ENCODE measurements at regions not wholly inside any gene's neighbourhood (a gene's known extent, or its start where the extent isn't known, plus 50 kb on each side); places are given as distances from the start of the nearest gene placed in this dataset.
"Not testable (repeated sequence)": the region's sequence is repeated elsewhere in the genome, so short reads cannot be mapped to it uniquely, and the experiment has no call there.

DNA sequence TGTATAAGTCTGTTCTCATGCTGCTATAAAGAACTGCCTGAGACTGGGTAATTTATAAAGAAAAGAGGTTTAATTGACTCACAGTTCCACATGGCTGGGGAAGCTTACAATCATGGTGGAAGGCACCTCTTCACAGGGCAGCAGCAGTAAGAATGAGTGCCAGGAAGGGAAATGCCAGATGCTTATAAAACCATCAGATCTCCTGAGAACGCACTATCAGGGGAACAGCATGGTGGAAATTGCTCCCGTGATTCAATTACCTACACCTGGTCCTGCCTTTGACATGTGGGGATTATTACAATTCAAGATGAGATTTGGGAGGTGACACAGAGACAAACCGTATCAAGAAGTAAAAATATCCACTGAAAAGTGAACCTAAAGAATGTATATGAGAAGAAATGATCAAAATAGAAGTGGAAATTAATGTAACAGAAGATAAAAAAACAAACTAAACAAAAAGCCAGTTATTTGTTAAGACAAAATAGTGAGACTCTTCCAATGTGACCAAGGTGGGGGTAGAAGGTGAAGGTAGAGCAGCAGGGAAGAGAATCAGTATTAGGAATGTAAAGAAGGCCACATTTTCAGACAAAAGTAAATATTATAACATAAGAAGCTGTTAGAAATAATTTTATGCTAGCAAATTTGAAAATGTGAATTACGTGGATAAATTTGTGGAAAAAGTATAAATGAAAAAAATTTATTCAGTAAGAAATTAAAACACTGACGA, 372.9 kb downstream of the NKX6-1 start:
- no peak for DNase-seq (ENCODE audit: low spot score)

DNA sequence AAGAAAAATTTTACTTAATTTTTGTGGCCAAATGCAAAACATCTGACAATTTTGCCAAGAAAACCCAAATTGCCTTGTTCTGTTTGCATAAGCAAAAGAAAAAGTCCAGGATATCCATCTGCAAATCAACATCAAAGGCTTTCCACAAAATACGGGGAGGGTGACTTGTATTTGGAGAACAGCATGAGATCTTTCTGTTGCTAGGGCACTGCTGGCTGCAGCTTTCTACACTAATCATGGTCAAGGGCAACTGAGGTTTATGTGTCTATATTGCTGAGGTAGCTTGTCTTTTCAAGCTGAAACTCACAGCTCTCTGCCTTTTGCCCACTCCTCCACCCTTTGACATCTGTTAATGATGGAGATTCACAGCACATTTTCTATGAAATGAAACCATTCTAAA, 389.1 kb downstream of the NKX6-1 start:
- no peak for DNase-seq (ENCODE audit: low spot score)

DNA sequence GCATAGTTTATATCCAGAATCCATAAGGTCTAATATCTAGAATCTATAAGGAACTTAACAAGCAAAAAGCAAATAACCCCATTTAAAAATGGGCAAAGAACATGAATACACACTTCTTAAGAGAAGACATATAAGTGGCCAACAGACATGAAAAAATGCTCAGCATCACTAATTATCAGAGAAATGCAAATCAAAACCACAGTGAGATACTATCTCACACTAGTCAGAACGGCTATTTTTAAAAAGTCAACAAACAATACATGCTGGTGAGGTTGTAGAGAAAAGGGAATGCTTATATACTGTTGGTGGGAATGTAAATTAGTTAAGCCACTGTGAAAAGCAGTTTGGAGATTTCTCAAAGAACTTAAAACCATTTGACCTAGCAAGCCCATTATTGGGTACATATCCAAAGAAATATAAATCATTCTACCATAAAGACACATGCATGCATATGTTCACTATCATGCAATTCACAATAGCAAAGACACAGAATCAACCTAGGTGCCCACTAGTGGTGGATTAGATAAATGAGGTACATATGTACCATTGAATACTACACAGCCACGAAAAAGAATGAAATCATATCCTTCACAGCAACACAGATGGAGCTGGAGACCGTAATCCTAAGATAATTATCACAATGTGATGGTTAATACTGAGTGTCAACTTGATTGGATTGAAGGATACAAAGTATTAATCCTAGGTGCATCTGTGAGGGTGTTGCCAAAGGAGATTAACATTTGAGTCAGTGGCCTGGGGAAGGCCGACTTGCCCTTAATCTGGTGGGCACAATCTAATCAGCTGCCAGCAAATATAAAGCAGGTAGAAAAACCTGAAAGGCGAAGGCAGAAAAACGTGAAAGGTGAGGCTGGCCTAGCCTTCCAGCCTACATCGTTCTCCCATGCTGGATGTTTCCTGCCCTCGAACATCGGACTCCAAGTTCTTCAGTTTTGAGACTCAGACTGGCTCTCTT, 397.2 kb downstream of the NKX6-1 start:
- not testable (repeated sequence) for DNase-seq (ENCODE audit: low spot score)

DNA sequence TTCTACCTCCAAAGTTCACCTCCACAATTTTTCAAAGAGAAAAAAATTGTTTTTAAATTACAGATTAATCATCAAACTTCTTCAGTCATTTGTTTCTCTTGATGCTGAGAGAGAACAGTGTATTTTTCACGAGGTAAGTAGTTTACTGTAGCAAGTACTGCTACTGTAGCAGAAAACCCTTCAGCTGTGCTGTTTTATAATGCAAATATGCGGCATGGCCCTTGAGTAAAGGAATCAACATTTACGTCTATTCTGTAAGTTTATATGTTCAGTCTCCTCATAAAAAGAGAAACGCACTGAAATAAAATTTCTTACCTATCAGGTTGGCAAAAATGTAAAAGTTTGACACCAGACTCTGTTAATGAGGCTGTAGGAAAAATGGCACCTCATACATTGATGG, 399.0 kb downstream of the NKX6-1 start:
- DNase-seq (ENCODE audit: low spot score) = no peak

DNA sequence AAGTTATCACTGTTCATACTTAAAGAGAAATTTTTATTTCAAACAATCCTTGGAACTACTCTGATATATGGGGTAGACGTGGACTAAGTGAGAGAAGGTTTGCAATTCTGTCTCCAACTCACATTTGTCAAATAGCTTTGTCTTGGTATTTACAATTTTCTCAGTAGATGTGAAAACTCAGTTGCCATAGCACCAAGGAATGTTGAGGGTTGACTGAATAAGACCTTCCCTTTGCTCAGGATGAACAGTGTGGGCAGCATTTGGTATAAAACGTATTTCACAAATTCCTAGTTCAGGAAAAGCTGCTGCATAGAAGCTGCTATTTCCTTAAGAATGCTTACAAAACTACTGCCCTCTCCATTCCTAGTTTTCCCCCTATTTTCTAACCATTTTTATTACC, 399.5 kb downstream of the NKX6-1 start:
- DNase-seq (ENCODE audit: low spot score) = no peak

DNA sequence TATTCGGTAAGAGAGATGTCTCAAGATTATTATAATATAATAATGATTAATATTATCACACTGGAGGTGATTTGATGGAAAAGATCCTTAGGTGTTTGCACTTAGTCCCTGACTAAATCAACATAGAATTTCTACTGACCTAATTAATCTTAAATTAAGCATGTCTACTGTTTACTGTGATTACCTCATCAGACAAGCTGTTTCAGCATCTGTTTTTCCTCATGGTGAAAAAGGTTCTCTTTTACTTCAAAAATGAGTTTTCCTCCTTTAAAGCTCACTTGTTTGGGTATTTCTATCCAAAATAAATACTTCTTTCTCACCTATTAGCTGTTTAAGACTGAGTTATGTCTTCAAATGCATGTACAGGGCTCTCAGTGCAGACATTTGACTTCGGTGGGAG, 407.8 kb downstream of the NKX6-1 start:
- no peak for DNase-seq (ENCODE audit: low spot score)

DNA sequence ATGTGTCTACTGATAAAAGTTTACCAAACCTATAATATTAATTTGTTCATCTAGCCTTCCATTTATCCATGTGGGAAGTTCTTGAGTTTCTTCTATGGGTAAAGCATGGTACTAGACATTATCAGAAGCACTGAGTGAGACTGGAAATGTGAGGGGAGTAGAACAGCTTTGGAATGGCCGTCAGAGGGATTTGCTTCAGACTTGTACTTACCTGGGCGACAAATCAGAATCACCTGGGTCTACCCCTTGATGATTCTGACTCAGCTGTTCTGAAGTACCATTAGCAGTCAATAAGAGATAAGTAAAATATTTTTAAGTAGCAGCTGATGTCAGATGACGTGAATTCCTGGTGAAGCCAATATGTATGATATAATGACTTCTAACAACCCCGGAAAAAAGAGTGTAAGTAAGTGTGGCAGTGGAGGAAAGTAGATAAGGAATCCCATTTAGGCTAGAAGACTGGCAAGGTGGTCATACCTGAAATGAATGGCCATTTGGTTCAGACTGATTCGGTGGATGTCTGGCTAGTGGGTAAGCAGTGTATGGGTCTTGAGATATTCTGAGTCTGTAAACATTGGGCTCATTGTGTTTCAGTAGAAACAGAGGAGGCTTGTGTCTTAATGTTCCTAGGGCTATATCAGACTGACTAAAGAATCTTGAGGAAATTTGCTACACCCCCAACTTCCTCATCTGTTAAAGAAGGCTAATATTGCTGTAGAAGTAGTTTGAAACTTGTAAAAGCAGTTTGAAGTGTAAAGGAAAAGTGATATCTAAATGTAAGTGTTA, 409.2 kb downstream of the NKX6-1 start:
- no peak for DNase-seq (ENCODE audit: low spot score)

DNA sequence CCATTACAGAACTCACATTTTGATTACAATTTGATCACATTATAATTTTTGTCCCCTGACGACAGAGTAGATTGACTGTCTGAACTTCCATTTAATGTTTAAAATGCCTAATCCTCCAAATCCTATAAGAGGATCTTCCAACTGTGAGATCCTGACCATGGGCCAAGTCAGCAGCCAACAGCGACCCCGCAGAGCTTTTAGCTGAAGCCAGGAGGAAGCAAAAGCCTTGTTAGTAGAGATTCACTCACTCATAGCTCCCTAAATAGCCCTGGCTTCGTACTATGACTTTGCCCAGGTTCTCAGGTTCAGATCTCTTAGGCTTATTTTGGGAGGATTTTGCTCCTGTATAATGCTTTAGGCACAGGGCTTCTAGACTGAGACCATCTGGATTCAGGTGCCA, 413.1 kb downstream of the NKX6-1 start:
- DNase-seq (ENCODE audit: low spot score) = no peak

DNA sequence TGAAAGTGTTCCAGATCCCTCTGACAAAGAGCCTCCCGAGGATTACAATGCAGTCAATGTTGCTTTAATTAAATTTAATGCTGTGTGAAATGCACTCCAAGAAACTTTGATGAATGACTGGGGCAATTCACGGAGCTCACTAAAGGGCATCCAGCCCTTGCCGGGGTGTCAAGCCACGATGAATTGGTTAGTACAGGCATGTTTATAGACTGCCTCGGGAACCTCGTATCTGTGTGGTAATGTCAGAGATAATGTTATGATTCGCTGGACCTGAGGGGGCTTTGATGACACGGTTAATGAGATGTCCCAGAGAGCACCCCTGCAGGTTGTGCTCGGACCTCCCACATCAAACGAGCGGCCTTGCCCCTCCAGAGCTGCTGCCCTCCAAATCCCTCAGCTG, 428.8 kb downstream of the NKX6-1 start:
- DNase-seq (ENCODE audit: low spot score) = peak; percentile 61

DNA sequence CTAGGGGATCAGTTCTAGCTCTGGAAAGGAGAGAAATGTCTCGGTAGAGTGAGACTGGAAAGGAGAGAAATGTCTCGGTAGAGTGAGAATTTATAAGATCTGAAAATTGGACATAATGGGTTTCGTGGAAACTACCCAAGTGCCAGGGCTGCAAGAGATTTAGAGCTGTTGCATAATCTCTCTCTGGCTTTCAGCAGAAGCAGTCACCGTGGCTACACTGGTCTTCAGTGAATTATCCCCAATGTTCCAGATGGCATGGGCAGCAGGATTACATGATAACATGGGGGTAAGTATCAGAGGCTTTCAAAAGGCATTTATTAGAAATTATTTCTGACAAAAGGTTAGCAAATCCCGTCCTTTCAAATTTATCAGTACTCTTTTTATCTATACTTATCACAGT, 435.5 kb downstream of the NKX6-1 start:
- no peak for DNase-seq (ENCODE audit: low spot score)

DNA sequence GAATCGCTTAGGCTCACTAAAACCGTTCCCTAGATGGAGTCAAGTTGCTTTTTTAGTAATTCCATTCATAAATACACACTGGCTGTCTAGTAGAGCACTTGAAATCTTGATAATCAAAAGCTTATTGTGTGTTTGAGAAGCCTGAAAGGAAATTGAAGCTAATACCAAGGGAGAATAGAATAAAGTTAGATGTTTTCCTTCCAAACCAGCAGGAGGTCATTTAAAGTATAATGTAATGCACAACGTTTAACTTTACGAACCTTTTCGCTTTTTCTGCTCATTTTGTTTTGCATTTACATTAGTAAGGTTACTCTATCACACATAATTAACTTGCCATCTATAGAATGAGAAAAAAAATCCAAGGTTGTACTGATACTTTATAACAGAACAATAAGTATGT, 440.9 kb downstream of the NKX6-1 start:
- no peak for DNase-seq (ENCODE audit: low spot score)

DNA sequence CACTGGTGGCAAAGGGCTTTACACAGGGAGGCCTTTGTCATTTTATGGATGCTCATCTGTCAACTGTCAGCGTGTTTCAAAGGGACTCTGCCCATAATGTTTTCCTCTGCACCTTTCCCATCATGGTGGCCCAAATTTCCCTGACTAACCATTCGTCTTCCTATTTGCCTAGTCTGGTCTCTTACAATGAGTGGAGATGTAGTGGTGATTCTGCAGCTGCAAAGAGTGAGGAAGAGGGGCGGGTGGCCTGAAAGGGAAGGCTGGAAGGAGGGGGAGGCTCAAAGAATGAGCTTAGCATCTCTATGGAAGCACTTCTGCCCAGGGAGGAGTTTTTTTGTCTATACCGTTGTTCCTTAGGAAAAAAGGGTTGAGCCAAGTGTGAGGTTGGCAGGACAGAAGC, 447.5 kb downstream of the NKX6-1 start:
- no peak for DNase-seq (ENCODE audit: low spot score)

DNA sequence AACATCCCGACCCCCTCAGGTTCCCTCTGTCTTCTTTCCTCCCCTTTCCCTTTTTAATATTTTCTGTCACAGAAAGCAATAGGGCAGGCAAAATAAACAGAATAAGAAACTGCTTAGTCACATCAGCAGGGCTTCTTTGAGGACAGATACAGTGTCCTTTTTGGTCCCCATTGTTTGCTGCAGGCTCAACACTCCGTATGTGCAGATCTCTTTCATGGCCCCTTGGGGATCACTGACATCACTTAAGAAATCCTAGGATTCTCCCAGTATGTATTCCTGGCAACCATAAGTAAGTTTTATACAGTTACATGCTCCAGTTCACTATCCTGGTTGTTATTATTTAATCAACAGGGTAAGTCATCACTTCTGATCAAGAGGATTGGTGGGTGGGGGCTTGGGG, 448.0 kb downstream of the NKX6-1 start:
- DNase-seq (ENCODE audit: low spot score) = no peak

DNA sequence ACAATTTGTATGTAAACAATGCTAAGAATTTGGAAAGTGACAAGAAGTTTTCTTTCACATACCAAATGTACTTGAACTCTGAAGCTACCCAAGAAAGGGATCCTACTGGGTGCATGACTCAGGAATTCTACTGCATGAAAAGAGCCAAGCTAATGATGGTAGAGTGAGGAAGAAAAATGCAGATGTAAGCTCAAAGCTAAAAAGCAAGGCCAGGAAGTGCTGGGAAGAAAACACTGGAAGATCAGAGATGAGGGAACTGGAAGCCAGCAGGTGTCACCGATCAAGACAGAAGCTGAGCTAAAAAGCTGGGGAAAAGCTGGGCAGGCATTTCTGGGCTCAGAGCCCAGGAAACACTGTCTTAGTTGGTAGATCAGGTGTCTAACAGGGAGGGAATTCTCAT, 449.1 kb downstream of the NKX6-1 start:
- DNase-seq (ENCODE audit: low spot score) = no peak

DNA sequence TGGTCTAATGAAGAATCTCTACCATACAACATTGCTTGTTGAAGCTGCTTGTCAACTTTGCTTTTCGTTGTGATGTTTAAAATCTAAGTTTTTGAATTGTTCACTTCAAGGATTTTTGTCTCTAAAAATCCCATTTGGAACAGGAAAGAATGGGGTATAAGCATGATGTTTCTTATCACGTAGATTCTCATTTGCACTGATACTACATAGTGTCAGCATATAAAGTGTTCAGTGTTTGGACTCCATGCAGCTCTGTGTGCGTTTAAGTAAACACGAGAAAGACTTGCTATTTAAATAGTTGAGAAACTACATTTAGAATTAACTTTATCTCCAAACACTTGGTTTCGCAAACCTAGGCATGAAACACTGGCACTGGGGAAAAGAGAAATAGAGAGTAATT, 452.5 kb downstream of the NKX6-1 start:
- DNase-seq (ENCODE audit: low spot score) = no peak

DNA sequence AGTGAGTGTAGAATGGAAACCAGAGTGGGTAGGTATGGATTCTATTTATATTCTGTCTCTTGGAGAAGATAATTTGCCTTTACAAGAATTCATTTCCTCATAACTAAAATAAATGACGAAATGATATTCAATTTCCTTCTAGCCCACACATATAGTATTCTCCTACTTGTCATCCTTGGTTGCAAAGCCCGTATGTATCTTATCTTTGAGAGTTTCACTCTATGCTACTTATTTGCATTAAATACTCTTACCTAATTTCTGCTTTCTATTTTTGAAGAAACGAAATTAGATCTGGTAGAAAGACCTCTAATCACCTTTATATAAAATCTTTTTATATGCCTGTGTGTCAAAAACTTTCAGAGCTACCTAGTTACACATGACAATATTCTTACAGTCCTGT, 457.7 kb downstream of the NKX6-1 start:
- DNase-seq (ENCODE audit: low spot score) = no peak

DNA sequence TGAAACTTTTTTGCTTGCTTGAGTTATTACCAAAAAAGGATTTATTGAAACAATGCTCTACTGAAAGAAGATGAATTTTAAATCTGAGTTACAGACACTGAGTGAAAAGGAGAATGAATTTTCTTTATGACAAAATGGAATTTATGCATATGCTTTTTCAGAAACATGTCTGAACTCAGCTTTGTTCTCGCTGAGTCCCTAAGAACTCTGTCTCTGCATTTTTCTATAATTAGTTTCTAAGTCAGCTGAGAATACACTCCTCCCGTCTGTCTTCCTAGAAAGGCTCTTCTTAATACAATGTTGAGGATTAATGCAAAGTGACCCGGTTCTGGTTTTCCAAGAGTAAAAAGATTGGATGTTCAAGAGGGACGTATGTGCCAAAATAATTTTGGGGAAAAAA, 463.5 kb downstream of the NKX6-1 start:
- no peak for DNase-seq (ENCODE audit: low spot score)

DNA sequence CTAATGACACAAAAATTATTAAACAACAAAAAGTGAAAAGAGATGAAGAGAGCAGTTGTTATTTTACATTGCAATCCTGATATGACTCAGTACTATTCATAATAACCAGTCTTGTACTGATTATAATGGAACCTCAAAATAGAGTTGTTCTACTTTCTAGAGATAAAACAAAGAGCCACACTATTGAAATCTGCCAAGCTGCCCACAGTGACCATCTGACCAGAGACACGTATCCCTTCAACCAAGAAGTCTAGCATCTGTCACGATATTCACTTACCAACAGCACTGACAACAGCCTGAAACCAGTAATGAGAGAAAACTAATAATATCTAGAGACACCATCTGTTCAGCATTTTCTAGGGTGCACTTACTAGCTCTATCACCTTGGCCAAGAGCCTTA, 466.7 kb downstream of the NKX6-1 start:
- DNase-seq (ENCODE audit: low spot score) = no peak

DNA sequence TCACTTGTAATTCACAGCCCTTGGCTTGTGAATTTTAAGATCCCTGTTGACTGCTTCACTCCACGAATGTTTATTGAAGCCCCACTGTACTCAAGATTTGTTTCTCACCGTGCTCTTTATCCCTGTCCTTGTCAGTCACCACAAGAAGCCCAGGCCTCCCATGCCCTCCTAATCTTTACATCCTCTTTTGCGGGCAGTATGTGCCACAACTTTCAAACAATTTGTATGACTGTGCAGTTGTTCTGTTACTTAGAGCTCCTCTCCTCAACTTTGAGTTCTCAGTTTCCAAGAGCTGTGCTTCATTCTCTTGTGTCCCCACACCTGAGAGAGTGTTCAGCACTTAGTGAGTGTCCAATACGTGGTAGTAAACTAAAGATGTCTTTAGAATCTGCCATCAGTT, 467.7 kb downstream of the NKX6-1 start:
- DNase-seq (ENCODE audit: low spot score) = no peak

DNA sequence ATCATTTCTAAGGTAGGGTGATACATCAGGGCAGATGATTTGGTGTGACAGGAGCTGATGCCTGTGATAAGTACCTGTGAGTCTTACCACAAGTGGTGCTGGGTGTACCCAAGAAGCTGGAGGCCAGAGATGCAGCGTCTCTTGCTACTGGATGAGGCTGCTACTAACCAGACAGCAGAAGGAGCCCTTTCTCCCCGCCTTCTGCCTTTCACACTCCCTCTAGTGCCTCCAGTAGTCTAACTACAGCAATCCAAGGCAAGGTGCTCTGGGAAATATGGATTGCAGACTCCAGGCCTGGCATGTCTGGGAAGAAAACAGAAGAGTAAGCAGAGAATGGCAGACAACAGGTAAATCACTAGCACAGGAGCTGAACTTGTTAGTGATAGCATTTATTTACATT, 470.8 kb downstream of the NKX6-1 start:
- no peak for DNase-seq (ENCODE audit: low spot score)

DNA sequence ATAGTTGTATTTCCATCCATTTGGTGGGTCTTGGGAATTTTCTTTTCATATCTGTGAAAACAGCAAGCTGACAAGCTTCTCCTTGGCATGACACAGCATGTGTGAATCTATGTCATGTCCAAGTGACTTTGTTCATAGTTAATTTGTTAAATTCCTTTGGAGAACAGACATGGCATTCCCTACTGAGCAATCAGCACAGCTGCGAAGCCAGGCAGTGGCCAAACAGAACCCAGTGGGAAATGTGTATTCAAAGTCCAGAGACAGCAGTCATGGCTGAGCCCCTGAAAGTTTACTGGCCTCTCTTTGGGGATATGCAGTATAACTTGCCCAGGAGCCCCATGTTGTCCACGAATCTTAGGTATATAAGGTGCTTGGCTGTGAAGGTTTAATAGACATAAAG, 474.7 kb downstream of the NKX6-1 start:
- no peak for DNase-seq (ENCODE audit: low spot score)

DNA sequence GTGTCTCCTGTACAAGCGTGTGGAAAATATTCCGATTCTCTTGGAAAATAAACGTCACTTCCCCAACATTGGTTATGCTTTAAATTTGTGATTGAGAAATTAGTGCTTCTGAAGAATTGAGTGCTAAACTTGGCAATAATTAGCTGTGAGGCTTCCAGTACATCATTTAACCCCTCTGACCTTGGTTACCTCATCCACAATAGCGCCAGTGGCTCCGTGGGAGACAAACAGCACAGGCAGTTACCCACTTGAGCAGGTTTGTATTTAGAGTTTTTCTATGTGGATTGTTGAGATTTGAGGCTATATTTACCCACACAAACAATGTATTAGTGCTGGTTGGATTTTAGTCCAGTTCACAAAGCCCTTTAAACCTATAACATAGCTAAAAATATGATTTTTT, 476.5 kb downstream of the NKX6-1 start:
- no peak for DNase-seq (ENCODE audit: low spot score)

DNA sequence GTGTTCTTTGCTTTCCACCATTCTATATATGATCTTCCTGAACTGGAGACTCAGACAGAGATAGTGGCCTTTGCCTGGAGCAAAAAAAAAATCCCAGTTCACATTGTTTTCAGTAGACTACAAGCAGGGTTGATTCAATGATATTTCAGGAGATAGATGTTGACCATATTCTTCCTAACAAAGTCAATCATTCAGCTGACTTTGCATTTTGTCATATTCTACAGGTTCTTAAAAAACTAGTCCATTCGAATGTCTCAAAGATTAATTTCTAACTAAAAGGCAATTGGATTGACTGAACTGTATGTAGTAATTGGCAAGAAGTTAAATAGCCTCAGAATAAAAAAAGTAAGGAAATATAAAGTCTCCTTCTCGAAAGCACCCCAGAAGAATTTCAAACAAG, 479.5 kb downstream of the NKX6-1 start:
- DNase-seq (ENCODE audit: low spot score) = no peak
